ENCODE measurements at regions not wholly inside any gene's neighbourhood (a gene's known extent, or its start where the extent isn't known, plus 50 kb on each side); places are given as distances from the start of the nearest gene placed in this dataset.

GRCh38 chr10:28243923-28244322 is 58.9 kb downstream of the MPP7 start:
- TF ChIP-seq CTCF (IDR thresholded peaks at IDR 0.05) (no peak), POLR2AphosphoS5 (IDR thresholded peaks at IDR 0.05) (no peak), EP300 (IDR thresholded peaks at IDR 0.05) (no peak), POLR2A (IDR thresholded peaks at IDR 0.05) (no peak)
- no peak for ATAC-seq
- Histone ChIP-seq H3K4me3 (no peak overlapping the region), H3K27ac (no peak overlapping the region), H3K27me3 (no peaks in the 10 kb centered on the region), H3K4me1 (peaks cover 0 to 22% (median 0%) of the 10 kb centered on the region in 3 donors), H3K9me3 (no peaks in the 10 kb centered on the region), H3K36me3 (no peaks in the 10 kb centered on the region)
- WGBS, 2 donors (ENCODE audit: low coverage in 1 of 2), result 50 to 69% methylated on average over 1 of the region's 1 CpG

- peaks cover 0 to 22% (median 0%) of the 10 kb centered on the region in 3 donors for H3K4me1 ChIP-seq
- no peak for ATAC-seq
- no peaks in the 10 kb centered on the region for H3K9me3 ChIP-seq
- H3K27ac ChIP-seq, result no peak overlapping the region
- no peak for TF ChIP-seq POLR2A (IDR thresholded peaks at IDR 0.05)
- TF ChIP-seq CTCF (IDR thresholded peaks at IDR 0.05), result no peak
- TF ChIP-seq POLR2AphosphoS5 (IDR thresholded peaks at IDR 0.05), result no peak
- no peak for TF ChIP-seq EP300 (IDR thresholded peaks at IDR 0.05)
- no peaks in the 10 kb centered on the region for H3K36me3 ChIP-seq
- no peaks in the 10 kb centered on the region for H3K27me3 ChIP-seq
- H3K4me3 ChIP-seq, result no peak overlapping the region
- 31 to 80% methylated on average over 1 of the region's 1 CpG for WGBS, 2 donors (ENCODE audit: low coverage in 1 of 2)
Observed at GRCh38 chr10:28242555-28243204, 60.2 kb downstream of the MPP7 start.

- 7 to 20% methylated on average over 3 of the region's 3 CpGs for WGBS, 2 donors (ENCODE audit: low coverage in 1 of 2)
- ATAC-seq, result peak; percentile 61
Observed at GRCh38 chr10:28241741-28242399, 61.0 kb downstream of the MPP7 start.

GRCh38 chr10:28240400-28240799 is 62.5 kb downstream of the MPP7 start:
- H3K27ac ChIP-seq, result no peak overlapping the region
- H3K27me3 ChIP-seq, result no peaks in the 10 kb centered on the region
- 73 to 76% methylated on average over 2 of the region's 2 CpGs for WGBS, 2 donors (ENCODE audit: low coverage in 1 of 2)
- no peaks in the 10 kb centered on the region for H3K9me3 ChIP-seq
- ATAC-seq, result no peak
- peaks cover 0 to 11% of the 10 kb centered on the region in 2 donors for H3K36me3 ChIP-seq
- TF ChIP-seq POLR2AphosphoS5 (IDR thresholded peaks at IDR 0.05), result no peak
- no peak for TF ChIP-seq POLR2A (IDR thresholded peaks at IDR 0.05)
- TF ChIP-seq EP300 (IDR thresholded peaks at IDR 0.05), result no peak
- no peak for TF ChIP-seq CTCF (IDR thresholded peaks at IDR 0.05)
- peaks cover 0 to 22% (median 0%) of the 10 kb centered on the region in 3 donors for H3K4me1 ChIP-seq
- no peak overlapping the region for H3K4me3 ChIP-seq

More at GRCh38 chr10:28241741-28242399, 61.0 kb downstream of the MPP7 start:
- Histone ChIP-seq H3K4me1 (peaks cover 0 to 22% (median 0%) of the 10 kb centered on the region in 3 donors), H3K27ac (no peak overlapping the region), H3K9me3 (no peaks in the 10 kb centered on the region), H3K27me3 (no peaks in the 10 kb centered on the region), H3K36me3 (peaks cover 0 to under 1% of the 10 kb centered on the region in 2 donors), H3K4me3 (no peak overlapping the region)
- TF ChIP-seq POLR2AphosphoS5 (IDR thresholded peaks at IDR 0.05) (no peak), CTCF (IDR thresholded peaks at IDR 0.05) (peak; percentile 89 to 95 (median 92)), EP300 (IDR thresholded peaks at IDR 0.05) (no peak), POLR2A (IDR thresholded peaks at IDR 0.05) (no peak)

- peaks cover 0 to 11% of the 10 kb centered on the region in 2 donors for H3K36me3 ChIP-seq
- no peaks in the 10 kb centered on the region for H3K27me3 ChIP-seq
- H3K9me3 ChIP-seq, result no peaks in the 10 kb centered on the region
- TF ChIP-seq EP300 (IDR thresholded peaks at IDR 0.05) (no peak), POLR2AphosphoS5 (IDR thresholded peaks at IDR 0.05) (no peak), POLR2A (IDR thresholded peaks at IDR 0.05) (no peak), CTCF (IDR thresholded peaks at IDR 0.05) (no peak)
- H3K4me3 ChIP-seq, result no peak overlapping the region
- no peak for ATAC-seq
- no peak overlapping the region for H3K27ac ChIP-seq
- peaks cover 0 to 5% (median 0%) of the 10 kb centered on the region in 3 donors for H3K4me1 ChIP-seq
- 68 to 74% methylated on average over 5 to 12 of the region's 12 CpGs for WGBS, 2 donors (ENCODE audit: low coverage in 1 of 2)
Observed at GRCh38 chr10:28236591-28236990, 66.3 kb downstream of the MPP7 start.
